Stimulated activated CD8-positive, alpha-beta memory T cell treated with anti-CD3 and anti-CD28 coated beads, Interleukin-12 subunit alpha, Interleukin-12 subunit beta, amount 100 ng/mL, for 24 hours (primary cell): ENCODE measurements at regions not wholly inside any gene's neighbourhood (a gene's known extent, or its start where the extent isn't known, plus 50 kb on each side); places are given as distances from the start of the nearest gene placed in this dataset.
"Not testable (repeated sequence)": the region's sequence is repeated elsewhere in the genome, so short reads cannot be mapped to it uniquely, and the experiment has no call there.

Experiments used
- DNase-seq: peaks from one replicate; pipeline ENCODE4 v3.0.0-alpha.2; 2020; ENCODE audit errors: extremely low read depth

GRCh38 chr2:192660555-192660954 lies 465.8 kb upstream of the TMEFF2 start:
- not testable (repeated sequence) for DNase-seq

GRCh38 chr2:192657362-192657761 lies 462.6 kb upstream of the TMEFF2 start:
- DNase-seq: no peak

GRCh38 chr2:192655916-192656315 lies 461.2 kb upstream of the TMEFF2 start:
- no peak for DNase-seq

- no peak for DNase-seq
Measured at GRCh38 chr2:192645811-192646598, 451.3 kb upstream of the TMEFF2 start.

GRCh38 chr2:192634557-192634956 lies 439.8 kb upstream of the TMEFF2 start:
- no peak for DNase-seq

- no peak for DNase-seq
Measured at GRCh38 chr2:192628017-192628416, 433.3 kb upstream of the TMEFF2 start.

- no peak for DNase-seq
Measured at GRCh38 chr2:192615105-192615504, 420.4 kb upstream of the TMEFF2 start.

GRCh38 chr2:192604295-192604694 lies 409.6 kb upstream of the TMEFF2 start:
- DNase-seq: no peak

- not testable (repeated sequence) for DNase-seq
Measured at GRCh38 chr2:192598649-192599048, 403.9 kb upstream of the TMEFF2 start.

- no peak for DNase-seq
Measured at GRCh38 chr2:192593561-192593960, 398.8 kb upstream of the TMEFF2 start.

GRCh38 chr2:192591617-192592016 lies 396.9 kb upstream of the TMEFF2 start:
- DNase-seq: no peak

- no peak for DNase-seq
Measured at GRCh38 chr2:192585418-192585817, 390.7 kb upstream of the TMEFF2 start.

- DNase-seq: no peak
Measured at GRCh38 chr2:192584976-192585375, 390.2 kb upstream of the TMEFF2 start.

- no peak for DNase-seq
Measured at GRCh38 chr2:192579965-192580700, 385.4 kb upstream of the TMEFF2 start.

- DNase-seq: no peak
Measured at GRCh38 chr2:192578780-192579179, 384.0 kb upstream of the TMEFF2 start.

- no peak for DNase-seq
Measured at GRCh38 chr2:192577706-192578105, 383.0 kb upstream of the TMEFF2 start.

- no peak for DNase-seq
Measured at GRCh38 chr2:192574552-192574951, 379.8 kb upstream of the TMEFF2 start.

GRCh38 chr2:192571636-192572035 lies 376.9 kb upstream of the TMEFF2 start:
- no peak for DNase-seq

GRCh38 chr2:192570788-192571187 lies 376.1 kb upstream of the TMEFF2 start:
- no peak for DNase-seq

GRCh38 chr2:192566863-192567262 lies 372.1 kb upstream of the TMEFF2 start:
- DNase-seq: no peak

GRCh38 chr2:192560326-192560725 lies 365.6 kb upstream of the TMEFF2 start:
- no peak for DNase-seq

- no peak for DNase-seq
Measured at GRCh38 chr2:192559587-192559986, 364.9 kb upstream of the TMEFF2 start.

- no peak for DNase-seq
Measured at GRCh38 chr2:192558637-192559036, 363.9 kb upstream of the TMEFF2 start.
